ENCODE measurements at regions not wholly inside any gene's neighbourhood (a gene's known extent, or its start where the extent isn't known, plus 50 kb on each side); places are given as distances from the start of the nearest gene placed in this dataset.

DNA sequence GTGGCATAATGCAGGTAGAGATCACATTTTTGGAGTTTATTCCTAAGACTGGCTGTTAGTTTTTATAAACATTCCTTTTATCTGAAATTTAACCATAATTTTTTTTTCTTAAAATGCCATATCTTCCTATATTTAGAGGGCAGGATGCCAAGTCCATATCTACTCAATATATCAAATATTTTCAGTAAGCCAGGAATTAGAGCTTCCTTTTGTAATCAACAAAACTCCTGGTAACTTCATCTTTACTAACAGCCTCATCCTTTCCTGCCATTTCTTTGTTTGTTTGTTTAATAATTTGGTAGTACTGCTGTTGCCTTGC is 136.3 kb downstream of the OLIG3 start:
- DNase-seq (no peak), ATAC-seq (ENCODE audit: insufficient read depth, low read depth) (no peak)
- Histone ChIP-seq H3K4me2 (ENCODE audit: insufficient read depth, low read length) (no peak overlapping the region), H3K36me3 (ENCODE audit: insufficient read depth, low read length) (no peaks in the 10 kb centered on the region), H3K27ac (ENCODE audit: low read length) (no peak overlapping the region), H3K27me3 (ENCODE audit: insufficient read depth, low read length, poor library complexity) (no peaks in the 10 kb centered on the region), H3K4me3 (ENCODE audit: low read depth in 1 of 2, low read length in 2 of 2) (no peak overlapping the region), H3K9ac (ENCODE audit: low read depth, low read length) (no peak overlapping the region), H3K4me1 (ENCODE audit: insufficient read depth, low read length) (peaks cover 10% of the 10 kb centered on the region), H3K79me2 (ENCODE audit: insufficient read depth, low read length) (no peaks in the 10 kb centered on the region), H4K20me1 (ENCODE audit: insufficient read depth, low read length) (no peaks in the 10 kb centered on the region), H2AFZ (ENCODE audit: low read depth, low read length) (no peak overlapping the region), H3K9me3 (ENCODE audit: insufficient read depth, low read length, severe bottlenecking) (no peaks in the 10 kb centered on the region)
- TF ChIP-seq, protein P1, sequence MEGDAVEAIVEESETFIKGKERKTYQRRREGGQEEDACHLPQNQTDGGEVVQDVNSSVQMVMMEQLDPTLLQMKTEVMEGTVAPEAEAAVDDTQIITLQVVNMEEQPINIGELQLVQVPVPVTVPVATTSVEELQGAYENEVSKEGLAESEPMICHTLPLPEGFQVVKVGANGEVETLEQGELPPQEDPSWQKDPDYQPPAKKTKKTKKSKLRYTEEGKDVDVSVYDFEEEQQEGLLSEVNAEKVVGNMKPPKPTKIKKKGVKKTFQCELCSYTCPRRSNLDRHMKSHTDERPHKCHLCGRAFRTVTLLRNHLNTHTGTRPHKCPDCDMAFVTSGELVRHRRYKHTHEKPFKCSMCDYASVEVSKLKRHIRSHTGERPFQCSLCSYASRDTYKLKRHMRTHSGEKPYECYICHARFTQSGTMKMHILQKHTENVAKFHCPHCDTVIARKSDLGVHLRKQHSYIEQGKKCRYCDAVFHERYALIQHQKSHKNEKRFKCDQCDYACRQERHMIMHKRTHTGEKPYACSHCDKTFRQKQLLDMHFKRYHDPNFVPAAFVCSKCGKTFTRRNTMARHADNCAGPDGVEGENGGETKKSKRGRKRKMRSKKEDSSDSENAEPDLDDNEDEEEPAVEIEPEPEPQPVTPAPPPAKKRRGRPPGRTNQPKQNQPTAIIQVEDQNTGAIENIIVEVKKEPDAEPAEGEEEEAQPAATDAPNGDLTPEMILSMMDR (IDR thresholded peaks at IDR 0.05; ENCODE audit: borderline replicate concordance, extremely low read depth, low read length, poor library complexity, severe bottlenecking): no peak
- no peak for TF ChIP-seq EZH2 (IDR thresholded peaks at IDR 0.05; ENCODE audit: borderline replicate concordance, low read depth, low read length, severe bottlenecking)

DNA sequence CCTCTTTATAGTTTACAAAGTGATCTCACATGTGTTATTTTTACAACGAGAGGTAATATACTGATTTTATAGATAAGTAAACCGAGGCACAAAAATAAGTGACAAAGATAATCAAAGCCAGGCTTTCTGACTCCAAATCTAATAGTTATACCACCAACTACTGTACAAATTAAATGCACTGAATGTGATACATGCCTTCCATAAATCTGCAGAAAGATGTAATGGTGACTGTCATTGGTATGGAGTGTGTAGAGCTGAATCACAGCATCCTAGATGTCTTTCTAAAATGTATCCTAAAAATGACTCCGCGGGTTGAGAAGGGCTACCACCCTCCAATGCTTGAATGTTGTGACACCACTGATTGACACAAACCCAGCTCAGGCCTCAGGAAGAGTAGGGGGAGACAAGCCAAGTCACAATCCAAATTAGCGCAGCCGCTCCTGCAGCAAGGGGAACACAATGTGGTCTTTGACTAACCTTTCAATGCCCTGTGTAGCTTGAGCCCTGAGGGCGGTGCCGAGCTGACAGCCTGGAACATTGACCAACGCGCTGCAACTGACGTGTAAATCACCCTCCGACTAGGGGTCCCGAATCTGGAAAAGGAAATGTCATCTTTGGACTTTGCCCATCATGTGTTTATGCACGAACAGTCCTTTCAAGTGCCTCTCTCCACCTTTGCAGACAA is 136.8 kb downstream of the OLIG3 start:
- Histone ChIP-seq H3K27ac (ENCODE audit: low read length) (no peak overlapping the region), H3K27me3 (ENCODE audit: insufficient read depth, low read length, poor library complexity) (no peaks in the 10 kb centered on the region), H3K79me2 (ENCODE audit: insufficient read depth, low read length) (no peaks in the 10 kb centered on the region), H3K4me1 (ENCODE audit: insufficient read depth, low read length) (peaks cover 11% of the 10 kb centered on the region), H3K36me3 (ENCODE audit: insufficient read depth, low read length) (no peaks in the 10 kb centered on the region), H3K4me3 (ENCODE audit: low read depth in 1 of 2, low read length in 2 of 2) (no peak overlapping the region), H4K20me1 (ENCODE audit: insufficient read depth, low read length) (no peaks in the 10 kb centered on the region), H3K9ac (ENCODE audit: low read depth, low read length) (no peak overlapping the region), H2AFZ (ENCODE audit: low read depth, low read length) (no peak overlapping the region), H3K4me2 (ENCODE audit: insufficient read depth, low read length) (no peak overlapping the region), H3K9me3 (ENCODE audit: insufficient read depth, low read length, severe bottlenecking) (no peaks in the 10 kb centered on the region)
- ATAC-seq (ENCODE audit: insufficient read depth, low read depth): no peak
- no peak for DNase-seq
- TF ChIP-seq, protein P1 (IDR thresholded peaks at IDR 0.05; ENCODE audit: borderline replicate concordance, extremely low read depth, low read length, poor library complexity, severe bottlenecking): no peak
- TF ChIP-seq EZH2 (IDR thresholded peaks at IDR 0.05; ENCODE audit: borderline replicate concordance, low read depth, low read length, severe bottlenecking): no peak

DNA sequence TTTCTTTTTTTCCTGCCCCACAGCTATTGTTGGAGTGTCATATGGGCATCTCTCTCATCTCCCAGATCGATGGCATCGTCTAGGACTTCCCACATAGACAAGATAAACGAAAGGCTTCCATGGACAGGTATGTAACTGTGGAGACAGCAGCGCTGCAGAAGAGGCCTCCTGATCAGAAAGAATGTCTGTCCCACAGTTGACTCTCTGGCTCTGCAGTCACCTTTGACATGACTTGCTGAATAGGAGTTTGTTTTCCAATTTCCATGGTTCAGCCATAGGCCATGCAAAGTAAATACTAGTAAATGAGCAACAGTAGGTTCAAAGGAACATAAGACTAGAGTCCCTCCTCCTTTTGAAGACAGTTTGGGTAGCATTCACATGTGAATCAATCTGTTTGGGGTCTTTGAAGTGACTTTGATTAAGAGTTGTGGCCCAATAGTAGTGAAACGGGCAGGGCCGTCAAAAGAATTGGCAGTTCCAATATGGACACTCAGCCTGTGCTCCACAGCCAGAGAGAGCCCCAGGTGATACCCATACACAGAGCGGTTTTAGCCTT is 134.7 kb upstream of the IFNGR1 start:
- H3K9ac ChIP-seq (ENCODE audit: low read depth, low read length): no peak overlapping the region
- no peak overlapping the region for H3K27ac ChIP-seq (ENCODE audit: low read length)
- no peak overlapping the region for H2AFZ ChIP-seq (ENCODE audit: low read depth, low read length)
- H4K20me1 ChIP-seq (ENCODE audit: insufficient read depth, low read length): no peaks in the 10 kb centered on the region
- DNase-seq (no peak), ATAC-seq (ENCODE audit: insufficient read depth, low read depth) (no peak)
- no peaks in the 10 kb centered on the region for H3K36me3 ChIP-seq (ENCODE audit: insufficient read depth, low read length)
- H3K4me2 ChIP-seq (ENCODE audit: insufficient read depth, low read length): no peak overlapping the region
- H3K4me3 ChIP-seq (ENCODE audit: low read depth in 1 of 2, low read length in 2 of 2): no peak overlapping the region
- H3K4me1 ChIP-seq (ENCODE audit: insufficient read depth, low read length): peaks cover 11% of the 10 kb centered on the region
- H3K79me2 ChIP-seq (ENCODE audit: insufficient read depth, low read length): no peaks in the 10 kb centered on the region
- no peaks in the 10 kb centered on the region for H3K27me3 ChIP-seq (ENCODE audit: insufficient read depth, low read length, poor library complexity)
- H3K9me3 ChIP-seq (ENCODE audit: insufficient read depth, low read length, severe bottlenecking): no peaks in the 10 kb centered on the region
- no peak for TF ChIP-seq EZH2 (IDR thresholded peaks at IDR 0.05; ENCODE audit: borderline replicate concordance, low read depth, low read length, severe bottlenecking)
- TF ChIP-seq, protein P1 (IDR thresholded peaks at IDR 0.05; ENCODE audit: borderline replicate concordance, extremely low read depth, low read length, poor library complexity, severe bottlenecking): no peak

Measured in DND-41 (cell line).